HCEC 1CT (cell line): ENCODE measurements at regions not wholly inside any gene's neighbourhood (a gene's known extent, or its start where the extent isn't known, plus 50 kb on each side); places are given as distances from the start of the nearest gene placed in this dataset.

Source experiments
- DNase-seq: peaks from one replicate; pipeline ENCODE4 v3.0.0-alpha.2; 2017

- no peak for DNase-seq
These were observed 261.9 kb downstream of the ARL4A start for GRCh38 chr7:12949060-12949931.

- peak; percentile 79 for DNase-seq
These were observed 264.0 kb downstream of the ARL4A start for GRCh38 chr7:12951397-12951801.

GRCh38 chr7:12954380-12955033, 267.1 kb downstream of the ARL4A start:
- no peak for DNase-seq

- no peak for DNase-seq
These were observed 270.1 kb downstream of the ARL4A start for GRCh38 chr7:12957487-12957886.

- DNase-seq: no peak
These were observed 274.6 kb downstream of the ARL4A start for GRCh38 chr7:12961910-12962480.

GRCh38 chr7:12963435-12963834, 276.0 kb downstream of the ARL4A start:
- DNase-seq: no peak

- no peak for DNase-seq
These were observed 277.4 kb downstream of the ARL4A start for GRCh38 chr7:12964836-12965235.

GRCh38 chr7:12965767-12966166, 278.3 kb downstream of the ARL4A start:
- DNase-seq: no peak

- DNase-seq: no peak
These were observed 279.9 kb downstream of the ARL4A start for GRCh38 chr7:12967322-12967721.

GRCh38 chr7:12968836-12969422, 281.5 kb downstream of the ARL4A start:
- no peak for DNase-seq

GRCh38 chr7:12970626-12971025, 283.2 kb downstream of the ARL4A start:
- no peak for DNase-seq

- DNase-seq: no peak
These were observed 287.2 kb downstream of the ARL4A start for GRCh38 chr7:12974451-12975166.

GRCh38 chr7:12975412-12975811, 288.0 kb downstream of the ARL4A start:
- DNase-seq: no peak

GRCh38 chr7:12979181-12979580, 291.7 kb downstream of the ARL4A start:
- no peak for DNase-seq

- no peak for DNase-seq
These were observed 294.7 kb downstream of the ARL4A start for GRCh38 chr7:12982178-12982577.

- no peak for DNase-seq
These were observed 296.7 kb downstream of the ARL4A start for GRCh38 chr7:12984117-12984516.

- DNase-seq: no peak
These were observed 297.8 kb downstream of the ARL4A start for GRCh38 chr7:12985228-12985627.

- no peak for DNase-seq
These were observed 298.3 kb downstream of the ARL4A start for GRCh38 chr7:12985752-12986151.

- DNase-seq: no peak
These were observed 299.8 kb downstream of the ARL4A start for GRCh38 chr7:12987238-12987637.

- no peak for DNase-seq
These were observed 303.0 kb downstream of the ARL4A start for GRCh38 chr7:12990440-12990839.

- DNase-seq: no peak
These were observed 305.6 kb downstream of the ARL4A start for GRCh38 chr7:12993025-12993424.

GRCh38 chr7:12995912-12996469, 308.6 kb downstream of the ARL4A start:
- DNase-seq: no peak

- no peak for DNase-seq
These were observed 319.9 kb downstream of the ARL4A start for GRCh38 chr7:13007331-13007730.
